MM.1S (cell line): ENCODE measurements at regions not wholly inside any gene's neighbourhood (a gene's known extent, or its start where the extent isn't known, plus 50 kb on each side); places are given as distances from the start of the nearest gene placed in this dataset.
"Not testable (repeated sequence)": the region's sequence is repeated elsewhere in the genome, so short reads cannot be mapped to it uniquely, and the experiment has no call there.

ENCODE experiments used
- DNase-seq: peaks from one replicate; pipeline ENCODE4 v3.0.0-alpha.2; 2015
- H2AFZ ChIP-seq: fragments of 300-600 bp; sonication (generic); 2 replicates; pipeline ENCODE4 v1.6.0; 2016; ENCODE audit warnings: antibody characterized with exemption, low read length
- H3F3A ChIP-seq: fragments of 300-600 bp; sonication (generic); 2 replicates; pipeline ENCODE4 v1.6.1; 2016; ENCODE audit warnings: mild to moderate bottlenecking, antibody characterized with exemption, low read length, moderate library complexity, mixed read lengths; ENCODE audit not compliant: insufficient read depth
- H3K27ac ChIP-seq: fragments of 300-600 bp; sonication (generic); 2 replicates; pipeline ENCODE4 v1.5.1; 2016; ENCODE audit warnings: mild to moderate bottlenecking, low read length
- H3K27me3 ChIP-seq: fragments of 300-600 bp; sonication (generic); replicated peaks from 2 replicates; pipeline ENCODE4 v1.6.0; 2016; ENCODE audit warnings: low read length; ENCODE audit not compliant: insufficient read depth
- H3K36me3 ChIP-seq: fragments of 300-600 bp; sonication (generic); replicated peaks from 2 replicates; pipeline ENCODE4 v1.6.1; 2016; ENCODE audit warnings: mild to moderate bottlenecking, low read length, mixed read lengths; ENCODE audit not compliant: insufficient read depth
- H3K4me1 ChIP-seq: fragments of 300-600 bp; sonication (generic); 2 replicates; pipeline ENCODE4 v1.6.1; 2016; ENCODE audit warnings: low read length, mixed read lengths
- H3K4me2 ChIP-seq: fragments of 300-600 bp; sonication (generic); 2 replicates; pipeline ENCODE4 v1.6.0; 2016; ENCODE audit warnings: low read depth, low read length
- H3K4me3 ChIP-seq: fragments of 300-600 bp; sonication (generic); 2 replicates; pipeline ENCODE4 v1.5.1; 2016; ENCODE audit warnings: low read length, mixed read lengths
- H3K79me2 ChIP-seq: fragments of 300-600 bp; sonication (generic); 2 replicates; pipeline ENCODE4 v1.6.1; 2016; ENCODE audit warnings: mixed run types, low read length, mixed read lengths
- H3K9ac ChIP-seq: fragments of 300-600 bp; sonication (generic); 2 replicates; pipeline ENCODE4 v1.6.1; 2016; ENCODE audit warnings: low read length, mixed read lengths
- H3K9me2 ChIP-seq: fragments of 300-600 bp; sonication (generic); replicated peaks from 2 replicates; pipeline ENCODE4 v1.6.1; 2016; ENCODE audit warnings: mild to moderate bottlenecking, low read length, mixed read lengths; ENCODE audit not compliant: insufficient read depth
- H3K9me3 ChIP-seq: fragments of 300-600 bp; sonication (generic); replicated peaks from 2 replicates; pipeline ENCODE4 v1.6.1; 2016; ENCODE audit warnings: mild to moderate bottlenecking, low read length, mixed read lengths; ENCODE audit not compliant: insufficient read depth
- H4K20me1 ChIP-seq: fragments of 300-600 bp; sonication (generic); 2 replicates; pipeline ENCODE4 v1.6.1; 2016; ENCODE audit warnings: mild to moderate bottlenecking, low read length, moderate library complexity, mixed read lengths; ENCODE audit not compliant: insufficient read depth

GRCh38 chr1:144140243-144140642, 168.5 kb upstream of the FAM72C start:
- H3K4me1 ChIP-seq, H3K79me2 ChIP-seq, H4K20me1 ChIP-seq, H3K4me3 ChIP-seq, H3K4me2 ChIP-seq, H3K9ac ChIP-seq, H3K27me3 ChIP-seq, H2AFZ ChIP-seq, H3K9me3 ChIP-seq, H3K9me2 ChIP-seq, H3F3A ChIP-seq, DNase-seq, H3K27ac ChIP-seq, H3K36me3 ChIP-seq: not testable (repeated sequence)

- H3K27me3 ChIP-seq, DNase-seq, H2AFZ ChIP-seq, H3K4me3 ChIP-seq, H3K4me1 ChIP-seq, H3K9ac ChIP-seq, H3K79me2 ChIP-seq, H3K9me2 ChIP-seq, H3K9me3 ChIP-seq, H3F3A ChIP-seq, H3K27ac ChIP-seq, H3K36me3 ChIP-seq, H3K4me2 ChIP-seq, H4K20me1 ChIP-seq: not testable (repeated sequence)
Observed at GRCh38 chr1:144105006-144105405, 133.2 kb upstream of the FAM72C start.

GRCh38 chr1:144104000-144104677, 132.4 kb upstream of the FAM72C start:
- H2AFZ ChIP-seq, H3K9me2 ChIP-seq, H3K9ac ChIP-seq, H3K27ac ChIP-seq, H3K36me3 ChIP-seq, H3K79me2 ChIP-seq, H3K4me3 ChIP-seq, H3K9me3 ChIP-seq, H3K27me3 ChIP-seq, H4K20me1 ChIP-seq, H3K4me2 ChIP-seq, H3F3A ChIP-seq, H3K4me1 ChIP-seq: not testable (repeated sequence)
- peak; percentile 6 for DNase-seq

GRCh38 chr1:144103156-144103880, 131.5 kb upstream of the FAM72C start:
- not testable (repeated sequence) for H3K27me3 ChIP-seq, H3K4me2 ChIP-seq, H4K20me1 ChIP-seq, H2AFZ ChIP-seq, H3F3A ChIP-seq, H3K9me3 ChIP-seq, H3K36me3 ChIP-seq, H3K79me2 ChIP-seq, H3K27ac ChIP-seq, H3K9ac ChIP-seq, H3K9me2 ChIP-seq, H3K4me3 ChIP-seq, H3K4me1 ChIP-seq, DNase-seq

GRCh38 chr1:144102046-144102745, 130.4 kb upstream of the FAM72C start:
- not testable (repeated sequence) for H2AFZ ChIP-seq, H3K4me3 ChIP-seq, H3K27me3 ChIP-seq, H3K4me2 ChIP-seq, H3K4me1 ChIP-seq, H3K79me2 ChIP-seq, H4K20me1 ChIP-seq, H3K9me3 ChIP-seq, H3K9me2 ChIP-seq, H3F3A ChIP-seq, DNase-seq, H3K27ac ChIP-seq, H3K9ac ChIP-seq, H3K36me3 ChIP-seq
